IPS-NIHi11 (cell line): ENCODE measurements at regions not wholly inside any gene's neighbourhood (a gene's known extent, or its start where the extent isn't known, plus 50 kb on each side); places are given as distances from the start of the nearest gene placed in this dataset.

Experiments used
- DNase-seq: peaks from one replicate; pipeline ENCODE4 v3.0.0; 2012; ENCODE audit warnings: mixed read lengths, low spot score

DNA sequence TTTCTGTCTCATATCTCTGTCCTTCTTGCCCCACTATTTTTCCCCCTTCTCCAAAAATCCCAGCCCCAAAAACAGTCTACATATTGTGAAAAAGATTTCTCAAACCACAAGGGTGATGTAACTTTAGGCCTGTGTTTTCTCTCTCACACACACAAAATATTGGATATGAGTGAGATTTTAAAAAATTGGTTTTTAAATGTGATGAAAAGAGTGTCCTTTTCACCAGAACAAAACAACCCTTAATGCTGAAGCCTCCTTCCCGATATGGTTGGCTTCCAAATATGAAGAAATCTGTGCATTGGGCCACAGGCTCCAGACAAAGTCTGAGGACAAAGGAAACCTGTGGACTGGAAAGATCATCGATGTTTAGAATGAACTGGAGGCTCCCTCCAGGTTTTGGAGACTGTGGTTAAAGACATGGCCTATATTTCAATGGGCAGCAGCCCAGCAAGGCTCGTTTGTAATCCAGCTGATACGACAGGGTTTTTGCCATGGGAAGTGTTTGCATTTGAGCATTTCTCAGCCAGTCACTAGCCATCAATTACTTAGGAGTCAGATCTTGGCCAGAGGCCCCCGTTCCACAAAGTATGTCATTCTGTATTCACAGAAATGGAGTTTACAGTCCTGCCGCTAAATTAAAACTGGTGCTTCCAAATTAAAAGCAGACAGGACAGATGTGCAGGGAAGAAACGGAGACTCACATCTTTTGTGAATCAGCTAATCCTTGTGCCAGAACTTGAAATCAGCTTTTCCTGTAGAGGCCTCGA is 546.3 kb downstream of the EBF1 start:
- no peak for DNase-seq

DNA sequence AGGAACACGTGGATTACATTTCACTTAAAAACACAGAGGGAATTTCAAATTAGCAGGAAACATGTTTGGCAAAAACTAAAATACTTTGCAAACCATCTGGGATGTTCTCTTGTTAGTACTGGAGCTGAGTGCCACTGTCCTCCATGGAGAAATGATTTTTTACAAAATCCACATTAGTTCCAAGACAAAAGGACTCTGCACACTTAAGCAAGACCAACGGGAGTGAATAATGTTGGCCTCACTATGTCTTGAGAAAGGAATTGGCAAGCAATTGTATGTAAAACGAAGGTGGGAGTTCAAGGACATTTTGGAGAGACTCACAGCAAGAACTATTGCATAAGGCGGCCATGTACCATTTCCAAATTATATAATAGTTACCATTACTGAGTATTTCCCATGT is 547.5 kb downstream of the EBF1 start:
- DNase-seq: no peak

DNA sequence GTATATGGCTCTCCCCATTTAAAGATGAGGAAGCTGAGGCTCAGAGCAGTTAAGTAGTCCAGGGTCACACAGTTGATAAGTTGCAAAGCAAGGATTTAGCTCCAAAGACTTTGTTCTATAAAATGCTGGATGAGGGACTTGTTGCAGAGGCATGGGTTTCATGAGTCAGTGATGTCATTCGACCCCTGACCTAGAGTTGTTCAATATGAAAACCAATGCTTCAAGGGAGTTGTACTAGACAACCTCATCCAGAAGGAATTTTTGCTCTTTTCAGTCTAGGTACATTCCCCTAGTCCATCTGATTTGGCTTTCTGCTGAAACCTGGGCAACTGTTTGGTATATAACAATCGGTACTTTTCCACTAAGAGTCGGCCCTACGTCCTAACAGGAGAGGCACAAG is 550.4 kb downstream of the EBF1 start:
- no peak for DNase-seq

DNA sequence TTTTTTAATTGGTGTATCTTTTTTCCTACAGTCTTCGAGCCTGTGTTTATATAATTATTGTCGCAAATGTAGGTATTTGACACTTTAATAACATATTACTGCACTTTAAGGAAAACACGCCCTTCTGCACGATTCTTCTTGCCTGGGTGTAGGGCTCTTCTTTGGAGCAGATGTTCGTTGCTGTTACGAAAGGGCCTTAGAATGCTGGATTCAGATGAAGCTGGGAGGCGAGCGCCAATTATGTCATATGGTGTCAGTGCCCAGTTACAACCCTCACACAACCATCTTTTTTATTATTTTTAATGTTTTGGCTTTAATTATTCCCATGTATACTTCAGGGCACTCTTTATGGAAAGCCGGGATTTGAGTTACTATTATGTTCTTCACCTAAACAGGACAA is 553.0 kb downstream of the EBF1 start:
- no peak for DNase-seq

DNA sequence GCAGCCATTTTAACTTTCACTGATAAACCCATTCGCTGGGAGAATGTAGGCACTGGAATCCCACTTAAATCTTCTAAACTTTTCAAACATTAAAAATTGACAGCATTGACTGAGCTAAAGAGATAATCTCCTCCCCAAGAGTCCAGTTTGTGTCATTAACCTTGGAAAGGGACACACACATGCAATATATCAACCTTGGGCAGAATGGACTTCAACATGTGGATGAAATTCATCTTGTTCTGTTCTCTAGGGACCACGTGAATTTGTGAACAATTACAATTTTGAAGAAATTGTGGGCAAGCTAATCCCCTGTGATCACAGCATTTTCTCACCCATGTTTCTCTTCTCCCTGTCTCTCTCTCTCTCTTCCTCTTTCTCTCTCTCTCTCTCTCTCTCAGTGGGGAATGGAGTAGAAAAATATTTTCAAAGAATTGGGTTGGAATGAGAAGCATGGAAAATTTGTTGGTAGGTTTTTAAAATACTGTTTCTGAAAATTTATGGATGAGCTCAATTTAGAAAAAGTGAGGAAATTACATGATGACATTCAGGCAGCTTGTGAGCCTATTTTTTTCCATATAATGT is 553.7 kb downstream of the EBF1 start:
- DNase-seq: no peak

DNA sequence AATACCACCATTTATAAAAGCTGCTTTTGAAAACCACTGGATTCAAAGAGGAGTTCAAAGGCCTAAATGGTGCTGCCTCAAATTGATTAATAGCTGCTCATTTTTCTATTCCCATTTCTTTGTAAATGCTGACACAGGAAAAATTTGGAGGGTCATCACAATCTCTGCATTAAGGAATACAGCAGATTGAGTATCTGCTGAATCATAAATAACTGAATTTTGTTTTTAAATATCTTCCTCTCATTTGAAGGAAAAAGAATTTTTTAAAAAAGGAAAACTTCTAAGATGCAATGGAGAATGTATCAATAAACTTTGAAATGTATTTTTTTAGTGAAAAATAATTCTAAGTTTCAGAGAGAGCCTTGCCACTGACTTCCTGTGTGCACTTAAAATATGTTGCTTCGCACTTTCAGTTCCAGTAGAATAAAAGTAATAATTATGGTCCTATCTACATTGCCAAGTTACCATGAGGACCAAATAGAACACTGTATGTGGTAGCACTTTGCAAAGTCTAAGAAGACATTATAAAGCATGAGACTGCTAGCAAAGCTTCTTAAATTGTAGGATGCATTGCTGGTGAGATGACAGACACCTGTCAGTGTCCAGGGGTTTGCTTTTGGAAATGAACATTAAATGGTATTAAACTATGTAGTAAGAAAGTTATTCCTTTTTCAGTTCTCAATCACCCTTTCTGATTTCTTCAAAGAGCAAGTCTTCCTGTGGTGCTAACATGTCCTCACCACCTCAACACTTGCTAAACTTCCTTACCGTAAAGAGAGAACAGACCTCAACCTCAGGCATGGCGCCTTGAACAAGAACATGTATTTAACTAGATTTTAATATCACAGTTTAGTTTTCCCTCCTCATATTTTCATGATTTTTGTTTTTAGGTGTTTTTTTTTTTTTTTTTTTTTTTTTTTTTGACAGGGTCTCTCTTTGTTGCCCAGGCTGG is 555.1 kb downstream of the EBF1 start:
- no peak for DNase-seq

DNA sequence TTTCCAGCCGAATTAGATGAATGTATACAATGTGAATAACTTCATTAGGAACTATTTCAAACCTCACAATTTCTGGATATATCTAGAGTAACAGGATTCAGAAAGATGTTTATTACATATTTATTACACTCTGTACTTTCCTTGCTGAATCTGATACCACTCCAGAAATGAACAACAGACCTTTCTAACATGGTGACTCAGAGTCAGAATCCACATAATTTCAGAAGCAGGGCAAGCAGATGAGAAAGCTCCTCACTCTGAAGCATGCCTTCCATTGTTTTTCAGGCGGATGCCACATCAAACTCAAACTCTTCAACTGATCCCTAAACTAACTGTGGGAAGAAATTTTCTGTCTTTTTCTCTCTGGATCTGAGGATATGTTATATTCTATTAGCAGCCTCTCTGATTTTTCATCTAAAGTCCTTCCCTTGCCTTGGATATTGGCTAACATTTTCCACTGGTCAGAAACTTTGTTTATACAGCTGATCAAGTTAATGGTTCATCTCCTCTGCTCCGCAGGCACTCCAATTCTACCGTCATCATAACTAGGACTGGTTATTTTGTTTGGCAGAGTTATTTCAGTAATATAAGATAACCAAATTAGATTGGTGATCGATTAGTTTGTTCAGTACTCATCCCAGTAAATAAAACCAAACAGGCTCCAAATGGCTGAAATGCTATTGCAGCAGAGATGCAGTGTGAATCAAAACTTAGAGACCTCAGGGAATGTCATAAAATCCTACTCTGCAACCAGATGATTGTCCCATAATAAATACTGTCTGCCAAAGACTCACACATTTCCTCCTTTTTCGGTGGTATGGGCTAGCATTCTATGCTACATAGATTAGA is 556.0 kb downstream of the EBF1 start:
- no peak for DNase-seq

DNA sequence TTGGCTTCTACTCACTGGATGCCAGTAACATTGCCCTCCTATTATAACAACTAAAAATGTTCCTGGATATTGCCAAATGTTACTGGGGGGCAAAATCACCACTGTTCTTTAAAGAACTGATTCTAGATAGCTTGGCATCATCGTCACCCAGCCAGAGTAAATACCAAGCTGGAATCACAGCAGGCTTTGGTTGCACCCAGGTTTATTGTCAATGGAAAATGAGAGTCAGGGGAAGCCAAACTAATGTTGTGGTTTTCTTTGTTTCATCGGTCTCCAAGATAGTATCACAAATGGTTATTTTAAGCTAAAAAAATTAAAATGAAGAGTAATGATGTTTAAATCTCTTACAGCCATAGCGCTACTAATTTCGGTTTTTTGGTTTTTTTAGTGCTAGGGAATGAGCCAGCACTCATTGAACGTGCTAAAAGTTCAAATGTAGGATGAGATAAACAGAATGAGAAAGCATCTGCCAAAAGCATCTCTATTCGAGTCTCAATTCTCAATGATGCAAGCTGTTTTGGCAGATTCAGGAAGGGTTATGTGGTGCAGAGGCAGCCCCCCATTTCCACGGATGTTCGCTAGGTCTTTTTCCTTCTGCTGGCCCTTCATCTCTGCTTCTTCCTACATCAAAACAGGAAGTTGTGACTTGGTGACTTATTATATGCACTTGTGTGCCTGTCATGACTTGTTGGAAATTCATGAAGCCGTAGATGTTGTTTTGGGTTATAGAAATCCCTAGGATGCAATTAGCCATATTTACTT is 558.0 kb downstream of the EBF1 start:
- DNase-seq: no peak

DNA sequence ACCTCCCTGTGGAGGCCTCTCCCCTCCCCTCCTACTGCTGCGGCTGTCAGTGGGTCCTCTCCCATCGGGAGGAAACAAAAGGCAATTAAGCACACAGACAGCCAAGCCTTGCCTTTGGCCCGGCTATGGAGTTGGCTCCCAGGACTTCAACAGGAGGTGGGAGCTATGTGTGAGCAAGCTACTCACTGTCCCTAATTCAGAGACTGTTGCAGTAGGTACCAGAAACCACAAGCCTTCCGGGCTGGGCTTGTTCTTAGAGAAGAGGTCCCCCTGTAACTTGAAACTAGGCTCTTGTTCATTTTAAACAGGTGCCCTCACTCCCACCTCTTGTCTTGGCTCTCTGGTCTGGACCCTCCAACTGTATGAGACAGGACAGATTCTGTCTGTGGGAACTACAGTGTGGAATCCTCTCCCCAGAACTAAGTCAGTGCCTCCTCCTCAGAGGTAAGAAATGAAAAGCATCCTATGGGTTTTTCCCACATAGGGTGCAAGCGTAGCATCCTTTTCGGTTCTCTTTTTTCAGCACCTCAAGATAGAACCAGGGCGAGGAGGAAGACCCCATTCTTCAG is 561.1 kb downstream of the EBF1 start:
- peak; percentile 28 for DNase-seq

DNA sequence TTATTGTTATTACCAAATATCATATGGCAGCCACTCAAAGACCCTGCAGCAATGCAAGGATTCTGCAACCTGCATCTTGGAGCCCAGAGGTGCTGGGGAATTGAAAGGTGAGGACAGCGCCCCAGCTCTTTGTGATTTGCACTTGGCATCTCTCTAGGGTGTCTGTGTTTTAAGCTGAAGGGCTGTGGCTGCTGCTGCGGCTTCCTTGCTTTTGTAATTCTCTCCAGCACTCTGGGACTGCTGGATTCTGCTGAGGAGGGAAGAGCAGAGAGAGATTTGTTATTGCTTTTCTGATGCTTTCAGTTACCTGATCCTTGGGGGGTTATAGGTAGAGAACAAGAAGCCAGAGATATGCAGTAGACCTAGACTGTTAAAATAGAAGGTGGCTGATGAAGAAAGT is 562.4 kb downstream of the EBF1 start:
- peak; percentile 14 for DNase-seq

DNA sequence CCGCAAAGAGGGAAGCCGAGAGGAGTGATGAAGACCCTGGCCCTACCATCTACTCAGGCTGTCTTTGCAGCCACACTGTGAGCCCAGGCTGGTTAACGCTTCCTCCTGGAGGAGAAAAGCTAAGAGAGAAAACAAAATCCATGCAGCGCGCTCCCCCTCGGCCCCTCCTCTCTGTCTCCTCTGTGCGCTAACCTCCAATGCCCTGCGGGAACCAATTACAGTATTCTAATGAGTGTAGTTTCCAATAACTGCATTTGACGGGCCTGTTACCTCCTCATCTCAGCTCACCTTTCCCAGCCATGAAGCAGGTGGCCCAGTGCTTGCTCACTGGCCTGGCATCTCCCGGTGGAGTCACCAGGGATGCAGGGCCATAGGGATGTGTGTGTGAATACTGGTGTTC is 565.5 kb downstream of the EBF1 start:
- DNase-seq: no peak

DNA sequence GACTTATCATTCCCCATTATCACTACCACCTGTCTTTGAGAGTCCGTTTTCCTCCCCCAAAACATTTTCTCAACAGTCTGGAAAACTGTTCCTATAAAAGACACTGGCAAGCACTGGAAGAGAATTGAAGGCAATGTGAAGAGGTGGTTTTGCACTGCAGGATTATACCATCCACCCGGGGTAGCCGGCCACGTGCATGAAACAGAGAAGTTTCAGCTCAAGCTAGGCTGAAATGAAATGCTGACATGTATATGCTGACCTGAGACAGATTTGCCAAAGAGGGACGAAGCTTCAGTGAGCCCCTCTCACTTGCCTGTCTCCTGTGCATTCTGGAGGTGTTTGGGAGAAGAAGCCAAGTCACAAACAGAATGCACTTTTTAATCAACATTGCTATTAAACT is 567.0 kb downstream of the EBF1 start:
- no peak for DNase-seq

DNA sequence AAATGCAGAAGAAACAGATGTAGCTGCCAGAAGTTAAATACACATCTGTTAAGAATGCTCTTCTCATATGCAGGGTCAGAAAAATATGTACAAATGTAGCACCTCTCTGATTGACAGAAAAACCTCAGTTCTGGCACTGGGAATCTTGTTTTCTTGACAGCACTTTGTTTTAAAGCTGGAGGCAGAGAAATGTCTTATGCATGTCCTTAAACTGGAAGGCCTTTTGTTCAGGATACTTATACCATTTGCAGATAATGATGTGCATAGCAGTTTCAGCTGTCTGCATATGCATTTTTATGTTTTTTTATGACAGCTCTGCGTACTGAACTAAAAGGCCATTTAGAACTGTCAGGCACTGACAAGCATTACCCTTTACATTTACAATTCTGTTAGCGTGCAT is 567.9 kb downstream of the EBF1 start:
- DNase-seq: no peak

DNA sequence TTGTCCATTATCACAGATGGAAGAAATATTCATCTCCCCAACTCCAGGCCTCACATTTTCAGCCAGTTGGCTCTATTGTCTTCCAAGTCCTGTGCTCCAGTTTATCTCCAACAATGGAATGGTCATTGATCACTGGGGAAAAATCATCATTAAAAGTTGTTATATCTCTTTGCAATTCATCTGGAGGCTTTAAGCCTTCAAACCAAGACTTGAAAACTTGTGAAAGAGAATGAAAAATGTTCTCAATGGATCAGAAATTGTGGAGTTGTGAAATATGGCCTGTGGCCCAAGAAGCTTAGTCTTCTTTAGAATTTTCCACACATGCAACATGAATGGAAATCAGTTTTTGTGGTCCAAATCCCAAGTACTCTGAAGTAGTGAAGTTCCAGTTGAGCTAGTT is 569.6 kb downstream of the EBF1 start:
- DNase-seq: no peak

DNA sequence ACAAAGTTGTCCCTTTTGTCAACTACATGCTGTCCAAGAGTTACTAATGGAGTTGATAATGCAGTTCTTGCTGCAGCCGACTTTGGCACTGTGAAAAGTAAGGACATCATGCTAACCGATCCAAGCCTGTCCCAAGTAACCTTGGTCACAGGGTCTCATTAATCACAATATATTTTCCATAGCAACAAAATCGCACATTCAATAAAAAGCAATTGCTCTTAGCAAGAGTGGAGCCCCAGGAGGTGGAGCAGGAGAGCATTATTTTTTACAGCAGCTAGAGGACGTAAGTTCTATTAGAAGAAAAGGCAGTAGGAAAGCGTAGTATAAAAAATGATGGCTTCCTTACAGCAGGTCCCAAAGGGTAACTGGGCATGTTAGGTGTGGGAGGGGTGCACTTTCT is 570.3 kb downstream of the EBF1 start:
- no peak for DNase-seq

DNA sequence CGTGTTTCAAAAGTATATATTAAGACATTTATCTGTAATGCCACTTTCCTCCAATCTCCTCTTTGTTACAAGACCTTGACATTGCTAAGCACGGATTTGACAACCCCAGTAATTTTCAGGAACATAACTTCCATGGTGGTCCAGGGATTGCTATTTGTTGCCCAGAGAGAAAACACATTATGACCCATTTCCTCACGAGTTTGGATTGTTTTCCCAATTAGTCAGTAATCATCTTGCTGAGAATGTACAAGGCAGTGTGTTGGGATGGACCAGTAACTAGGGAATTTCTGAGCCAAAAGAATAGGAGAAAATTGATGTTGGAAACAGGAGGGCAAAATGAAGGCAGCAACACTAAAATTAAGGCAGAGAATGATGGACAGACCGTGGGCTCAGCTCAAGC is 574.1 kb downstream of the EBF1 start:
- no peak for DNase-seq

DNA sequence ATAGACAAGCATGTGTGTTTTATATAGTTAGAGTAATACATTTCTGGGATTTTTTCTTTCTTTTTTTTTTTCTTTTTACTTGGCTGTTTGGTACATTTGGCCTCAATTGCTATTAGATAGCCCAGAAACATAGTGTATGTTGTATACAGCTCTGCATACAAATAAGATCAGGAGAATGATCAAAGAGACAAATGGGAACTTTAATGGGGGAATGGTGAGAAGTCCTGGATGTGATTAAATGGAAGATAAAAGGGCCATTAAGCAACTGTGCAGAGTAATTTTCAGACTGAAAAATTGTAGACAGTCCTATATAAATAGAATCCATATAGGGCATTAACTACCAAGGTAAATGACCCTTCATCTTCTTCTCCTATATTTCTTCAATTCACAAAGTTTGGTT is 575.6 kb downstream of the EBF1 start:
- DNase-seq: no peak

DNA sequence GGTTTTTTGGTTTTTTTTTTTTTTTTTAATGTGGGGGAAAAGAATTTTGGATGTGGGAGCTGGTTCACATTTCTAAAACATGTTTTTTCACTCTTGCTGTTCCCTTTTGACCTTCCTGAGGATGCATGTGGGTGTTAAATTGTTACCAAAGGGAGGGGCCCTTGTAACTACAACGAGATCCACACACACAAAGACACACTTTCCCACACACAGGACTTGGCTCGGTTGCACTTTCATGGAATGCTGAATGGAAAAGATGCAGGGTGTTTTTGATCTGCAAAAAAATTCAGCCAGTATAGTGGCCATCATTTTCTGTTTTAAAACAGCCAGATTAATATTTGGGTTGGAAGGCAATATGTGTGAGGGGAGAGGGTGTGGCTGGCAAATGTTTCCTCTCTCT is 576.9 kb downstream of the EBF1 start:
- no peak for DNase-seq

DNA sequence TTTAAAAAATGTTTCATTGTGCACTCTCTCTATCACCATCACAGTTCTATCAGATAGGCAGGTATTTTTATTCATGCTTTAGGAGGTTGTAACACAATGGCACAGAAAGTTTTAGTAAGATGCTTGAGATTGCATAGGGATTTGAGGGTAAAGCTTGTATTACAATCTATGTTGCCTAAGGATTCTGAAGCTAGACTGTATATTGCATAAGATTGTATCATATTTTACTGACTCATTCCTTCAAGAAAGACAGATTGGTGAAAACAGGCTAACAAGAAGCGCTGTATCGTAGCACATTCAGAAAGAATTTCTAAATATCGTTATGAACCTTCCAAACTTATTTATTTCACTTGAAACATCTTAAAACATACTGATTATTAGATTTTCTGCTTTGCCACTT is 577.7 kb downstream of the EBF1 start:
- DNase-seq: no peak

DNA sequence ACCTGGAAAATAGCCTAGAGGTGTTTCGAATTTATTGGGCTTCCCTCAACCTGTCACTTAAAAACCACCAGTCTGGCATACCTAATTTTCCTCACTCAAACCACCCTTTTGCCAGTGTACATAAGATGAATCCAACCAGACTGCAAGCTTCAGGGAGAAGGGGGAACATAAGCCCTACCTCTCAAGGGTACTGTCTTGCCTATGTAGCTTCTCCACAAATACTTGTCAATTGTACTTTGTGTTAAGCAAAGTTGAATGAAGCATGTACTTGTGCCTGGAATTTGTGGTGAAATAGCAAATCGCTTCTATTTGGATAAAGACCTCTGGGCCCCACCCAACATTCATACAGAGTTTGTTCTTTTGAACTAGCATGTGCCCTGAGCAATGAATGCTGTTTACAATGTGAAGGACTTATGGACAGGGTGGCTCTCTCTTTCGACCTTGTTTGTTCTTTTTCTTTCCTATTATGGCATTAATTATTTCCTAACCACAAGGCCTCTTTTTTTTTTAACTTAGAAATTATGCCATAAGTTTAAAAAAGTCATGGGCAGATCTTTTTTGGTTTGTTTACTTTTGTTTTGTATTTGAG is 580.2 kb downstream of the EBF1 start:
- DNase-seq: no peak

DNA sequence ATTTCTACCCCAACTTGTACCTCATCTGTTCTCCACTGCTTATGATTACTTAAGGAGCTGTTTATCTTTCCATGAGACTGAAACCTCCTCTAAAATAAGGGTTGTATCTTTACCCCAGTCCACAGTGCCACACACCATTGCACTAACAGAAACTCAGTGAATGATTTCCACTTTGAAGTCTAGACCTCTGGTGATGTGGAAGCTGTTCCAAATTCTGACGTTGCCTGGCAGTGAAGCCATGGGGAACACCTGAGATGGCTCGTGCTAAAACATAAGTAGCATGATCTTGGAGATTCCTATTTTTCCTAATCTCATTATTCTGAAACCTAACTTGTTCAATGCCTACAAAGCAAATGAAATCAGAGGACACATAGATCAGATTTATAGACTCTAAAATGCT is 583.2 kb downstream of the EBF1 start:
- no peak for DNase-seq
